Prostate gland (tissue), 2 donors: ENCODE measurements at regions not wholly inside any gene's neighbourhood (a gene's known extent, or its start where the extent isn't known, plus 50 kb on each side); places are given as distances from the start of the nearest gene placed in this dataset.
A peak's percentile ranks its signal among the peaks of the same experiment; 100 is the strongest.

ENCODE experiments used
- DNase-seq: peaks from one replicate; pipeline ENCODE4 v3.0.0-alpha.2; 2019; ENCODE audit warnings: low spot score
- H3K27ac ChIP-seq, 2 donors: fragments of 200-600 bp; sonication (generic); 2 replicates each; pipeline ENCODE4 v1.5.1; 2017 to 2019
- H3K27me3 ChIP-seq: fragments of 200-600 bp; sonication (generic); replicated peaks from 2 replicates; pipeline ENCODE4 v1.5.1; 2019; ENCODE audit not compliant: insufficient read depth
- H3K36me3 ChIP-seq, 2 donors: fragments of 200-600 bp; sonication (generic); 1 replicate in 1 of 2; 2 replicates in 1 of 2; pipeline versions ENCODE4 v1.5.1 to v1.8.1; 2017 to 2019
- H3K4me1 ChIP-seq: fragments of 200-600 bp; sonication (generic); replicated peaks from 2 replicates; pipeline ENCODE4 v1.5.1; 2019
- H3K4me3 ChIP-seq, 2 donors: fragments of 200-600 bp; sonication (generic); 2 replicates each; pipeline ENCODE4 v1.5.1; 2017 to 2019
- H3K9me3 ChIP-seq: fragments of 200-600 bp; sonication (generic); 2 replicates; pipeline ENCODE4 v1.5.1; 2017
- POLR2A ChIP-seq: fragments of 450-650 bp; IDR thresholded peaks from one replicate; pipeline ENCODE4 v1.6.1; 2016; ENCODE audit warnings: antibody characterized with exemption, mild to moderate bottlenecking
- POLR2AphosphoS5 ChIP-seq: sonication (generic); formaldehyde crosslinking; IDR thresholded peaks from one replicate; pipeline ENCODE4 v1.6.1; 2017; ENCODE audit warnings: antibody characterized with exemption
- WGBS: methylation state at CpG from one replicate; pipeline ENCODE4 v1.1.5; 2018; 5-methylcytosine and 5-hydroxymethylcytosine counted together
- intact Hi-C: fragments of 100-400 bp; cut with DNase I; formaldehyde crosslinking; loops from one replicate; pipeline ENCODE4 v1.14.2; 2022
- TF ChIP-seq, protein P1 (sequence below), 4 experiments: fragments of 200-600 bp in 2 of 4; fragments of 450-650 bp in 2 of 4; sonication (generic) in 2 of 4; IDR thresholded peaks; 1 replicate in 3 of 4; 2 replicates in 1 of 4; pipeline ENCODE4 v1.5.1; 2016 to 2019; ENCODE audit warnings: antibody characterized with exemption in 4 of 4, mild to moderate bottlenecking in 2 of 4, moderate library complexity in 2 of 4

GRCh38 chr14:49189375-49189774, 396.8 kb downstream of the RPS29 start:
- H3K36me3 ChIP-seq = no peaks in the 10 kb centered on the region
- no peaks in the 10 kb centered on the region for H3K4me1 ChIP-seq
- WGBS = 33% methylated on average over 1 of the region's 1 CpG
- no peak for DNase-seq
- intact Hi-C loops = no loop called here
- no peaks in the 10 kb centered on the region for H3K27me3 ChIP-seq
- H3K9me3 ChIP-seq = no peaks in the 10 kb centered on the region
- no peak overlapping the region for H3K4me3 ChIP-seq
- TF ChIP-seq, protein P1, sequence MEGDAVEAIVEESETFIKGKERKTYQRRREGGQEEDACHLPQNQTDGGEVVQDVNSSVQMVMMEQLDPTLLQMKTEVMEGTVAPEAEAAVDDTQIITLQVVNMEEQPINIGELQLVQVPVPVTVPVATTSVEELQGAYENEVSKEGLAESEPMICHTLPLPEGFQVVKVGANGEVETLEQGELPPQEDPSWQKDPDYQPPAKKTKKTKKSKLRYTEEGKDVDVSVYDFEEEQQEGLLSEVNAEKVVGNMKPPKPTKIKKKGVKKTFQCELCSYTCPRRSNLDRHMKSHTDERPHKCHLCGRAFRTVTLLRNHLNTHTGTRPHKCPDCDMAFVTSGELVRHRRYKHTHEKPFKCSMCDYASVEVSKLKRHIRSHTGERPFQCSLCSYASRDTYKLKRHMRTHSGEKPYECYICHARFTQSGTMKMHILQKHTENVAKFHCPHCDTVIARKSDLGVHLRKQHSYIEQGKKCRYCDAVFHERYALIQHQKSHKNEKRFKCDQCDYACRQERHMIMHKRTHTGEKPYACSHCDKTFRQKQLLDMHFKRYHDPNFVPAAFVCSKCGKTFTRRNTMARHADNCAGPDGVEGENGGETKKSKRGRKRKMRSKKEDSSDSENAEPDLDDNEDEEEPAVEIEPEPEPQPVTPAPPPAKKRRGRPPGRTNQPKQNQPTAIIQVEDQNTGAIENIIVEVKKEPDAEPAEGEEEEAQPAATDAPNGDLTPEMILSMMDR (IDR thresholded peaks at IDR 0.05) = no peak
- TF ChIP-seq POLR2A = no peak
- TF ChIP-seq POLR2AphosphoS5 = no peak
- no peak overlapping the region for H3K27ac ChIP-seq

DNA sequence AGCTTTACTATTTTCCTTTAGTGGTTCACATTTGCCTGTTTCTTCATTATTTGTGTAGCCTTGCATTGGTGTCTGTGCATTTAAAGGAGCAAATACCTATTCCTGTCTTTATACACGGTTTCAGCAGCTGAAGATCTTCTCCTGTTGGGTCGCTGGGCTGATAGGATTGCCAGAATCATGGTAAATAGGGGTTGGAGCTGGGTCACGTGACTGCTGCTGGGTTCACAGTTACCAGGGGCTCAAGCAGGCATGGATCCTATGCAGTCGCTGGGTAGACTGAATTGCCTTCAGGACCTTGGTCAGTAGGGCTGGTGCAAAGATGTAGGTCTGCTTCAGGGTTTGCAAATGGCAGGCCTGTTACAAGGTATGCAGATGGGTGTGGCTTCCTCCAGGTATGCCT, 398.4 kb downstream of the RPS29 start:
- no peaks in the 10 kb centered on the region for H3K9me3 ChIP-seq
- H3K4me3 ChIP-seq = no peak overlapping the region
- no peak for DNase-seq
- intact Hi-C loops = no loop called here
- no peaks in the 10 kb centered on the region for H3K27me3 ChIP-seq
- H3K27ac ChIP-seq = no peak overlapping the region
- no peak for TF ChIP-seq POLR2AphosphoS5
- no peak for TF ChIP-seq POLR2A
- TF ChIP-seq, protein P1 (IDR thresholded peaks at IDR 0.05) = no peak
- H3K36me3 ChIP-seq = no peaks in the 10 kb centered on the region
- WGBS = 79% methylated on average over 4 of the region's 4 CpGs
- H3K4me1 ChIP-seq = no peaks in the 10 kb centered on the region

DNA sequence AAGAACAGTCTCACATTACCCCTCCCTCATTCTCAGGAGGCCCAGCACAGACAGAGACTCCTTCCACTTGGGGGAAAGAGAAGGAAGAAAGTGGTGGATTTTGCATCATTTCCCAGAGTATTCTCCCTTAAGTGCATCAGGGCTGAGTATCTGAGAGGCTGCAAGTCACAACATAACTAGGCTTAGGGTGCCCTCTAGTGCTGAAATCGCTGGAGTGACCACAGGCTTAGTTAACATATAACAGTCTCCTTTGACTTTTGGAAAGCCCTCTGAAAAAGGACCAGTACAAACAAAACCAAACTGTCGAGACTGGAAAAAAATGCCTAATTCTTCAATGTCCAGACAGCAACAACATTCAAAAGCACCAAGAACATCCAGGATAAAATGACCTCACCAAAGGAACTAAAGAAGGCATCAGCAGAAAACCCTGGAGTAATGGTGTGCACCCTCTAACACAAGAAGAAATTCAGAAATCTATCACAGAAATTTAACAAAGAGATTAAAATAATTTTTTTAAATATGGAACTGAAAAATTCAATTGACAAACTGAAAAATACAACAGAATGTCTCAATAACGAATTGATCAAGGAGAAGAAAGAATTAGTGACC, 412.3 kb downstream of the RPS29 start:
- intact Hi-C loops = no loop called here
- 49% methylated on average over 3 of the region's 3 CpGs for WGBS
- Histone ChIP-seq H3K27ac (no peak overlapping the region), H3K4me3 (no peak overlapping the region), H3K27me3 (no peaks in the 10 kb centered on the region), H3K36me3 (no peaks in the 10 kb centered on the region), H3K4me1 (no peaks in the 10 kb centered on the region), H3K9me3 (no peaks in the 10 kb centered on the region)
- TF ChIP-seq, protein P1 (IDR thresholded peaks at IDR 0.05) = peak in 2 of 4 experiments; percentile 17 to 21
- no peak for TF ChIP-seq POLR2AphosphoS5
- DNase-seq = peak; percentile 8

DNA sequence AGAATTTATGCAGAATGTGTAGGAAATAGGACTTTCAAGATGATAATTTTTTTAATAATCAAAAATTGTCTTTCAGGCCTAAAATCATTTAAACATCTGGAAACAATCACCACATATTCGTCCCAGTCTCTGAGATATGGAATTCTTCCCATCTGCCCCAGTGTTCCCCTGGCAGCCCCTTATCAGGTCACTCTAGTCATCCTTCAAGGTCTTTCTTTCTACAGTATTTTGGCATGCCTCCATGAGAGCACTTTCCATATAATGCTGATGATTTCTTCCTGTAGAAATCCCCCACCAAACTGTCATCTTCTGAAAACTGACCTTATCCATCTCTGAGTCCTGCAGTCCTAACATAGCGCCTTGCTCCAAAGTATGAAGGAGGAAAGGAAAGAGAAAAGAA, 422.1 kb downstream of the RPS29 start:
- Histone ChIP-seq H3K27me3 (no peaks in the 10 kb centered on the region), H3K4me1 (no peaks in the 10 kb centered on the region), H3K27ac (no peak overlapping the region), H3K36me3 (no peaks in the 10 kb centered on the region), H3K4me3 (no peak overlapping the region), H3K9me3 (no peaks in the 10 kb centered on the region)
- DNase-seq = no peak
- TF ChIP-seq, protein P1 (IDR thresholded peaks at IDR 0.05) = no peak
- no peak for TF ChIP-seq POLR2AphosphoS5
- TF ChIP-seq POLR2A = no peak
- WGBS = 34% methylated on average over 2 of the region's 2 CpGs
- intact Hi-C loops = no loop called here

GRCh38 chr14:49160983-49161382, 425.2 kb downstream of the RPS29 start:
- DNase-seq = no peak
- Histone ChIP-seq H3K27ac (no peak overlapping the region), H3K4me3 (no peak overlapping the region), H3K36me3 (no peaks in the 10 kb centered on the region), H3K27me3 (no peaks in the 10 kb centered on the region), H3K4me1 (no peaks in the 10 kb centered on the region), H3K9me3 (no peaks in the 10 kb centered on the region)
- intact Hi-C loops = no loop called here
- whole genome bisulfite sequencing = 27% methylated on average over 2 of the region's 2 CpGs
- TF ChIP-seq, protein P1 (IDR thresholded peaks at IDR 0.05) = no peak
- TF ChIP-seq POLR2AphosphoS5 (no peak), POLR2A (no peak)
